GM20000 (cell line): ENCODE measurements at regions not wholly inside any gene's neighbourhood (a gene's known extent, or its start where the extent isn't known, plus 50 kb on each side); places are given as distances from the start of the nearest gene placed in this dataset.

Source experiments
- DNase-seq: peaks from one replicate; pipeline ENCODE4 v3.0.0; 2012; ENCODE audit warnings: low spot score
- CTCF ChIP-seq: IDR thresholded peaks from 2 replicates; pipeline ENCODE4 v1.5.1; 2012; ENCODE audit warnings: mild to moderate bottlenecking, control low read depth; ENCODE audit errors: extremely low read depth, missing control alignments

- no peak for DNase-seq
- no peak for TF ChIP-seq CTCF
Observed at GRCh38 chr2:228644199-228644598, 462.7 kb upstream of the SPHKAP start.

GRCh38 chr2:228642861-228643260, 461.4 kb upstream of the SPHKAP start:
- TF ChIP-seq CTCF = no peak
- DNase-seq = no peak

DNA sequence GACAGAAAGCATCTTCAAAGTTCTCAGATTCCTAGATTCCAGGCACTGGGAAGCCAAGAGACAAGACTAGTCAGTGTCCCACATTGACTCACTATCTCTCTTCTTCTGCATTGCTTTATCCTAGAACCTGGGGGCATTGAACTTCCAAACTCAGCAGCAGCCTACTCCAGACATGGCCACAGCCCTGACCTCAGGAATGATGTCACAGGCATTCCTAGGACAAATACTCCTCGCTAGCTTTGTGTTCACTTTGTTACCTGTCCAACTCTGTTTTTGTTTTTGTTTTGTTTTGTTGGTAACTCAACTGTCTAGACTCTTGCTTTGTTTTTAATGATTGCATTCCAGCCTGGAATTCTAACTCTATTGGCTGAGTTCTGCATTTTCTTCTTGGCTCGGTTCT, 449.3 kb upstream of the SPHKAP start:
- no peak for DNase-seq
- no peak for TF ChIP-seq CTCF

DNA sequence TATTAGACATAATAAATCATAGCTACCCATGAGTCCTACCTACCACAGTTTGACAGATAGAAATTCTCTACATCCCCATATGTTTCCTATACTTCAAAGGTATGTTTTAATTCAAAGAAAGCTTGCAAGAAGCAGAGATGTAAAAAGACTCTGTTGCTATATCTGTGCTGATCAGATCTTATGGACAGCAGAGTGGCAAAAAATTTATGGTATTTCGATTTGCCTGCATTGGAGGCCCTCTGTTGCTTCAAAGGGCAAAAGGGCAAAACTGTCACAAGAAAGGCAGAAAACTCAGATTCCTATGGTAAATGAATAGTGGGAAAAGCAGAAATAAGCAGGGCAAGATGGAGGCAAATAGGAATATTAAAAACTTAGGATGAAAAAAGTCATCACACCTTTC, 447.8 kb upstream of the SPHKAP start:
- DNase-seq = no peak
- no peak for TF ChIP-seq CTCF

GRCh38 chr2:228628682-228629081, 447.2 kb upstream of the SPHKAP start:
- no peak for TF ChIP-seq CTCF
- no peak for DNase-seq

GRCh38 chr2:228627510-228627909, 446.0 kb upstream of the SPHKAP start:
- no peak for DNase-seq
- no peak for TF ChIP-seq CTCF

DNA sequence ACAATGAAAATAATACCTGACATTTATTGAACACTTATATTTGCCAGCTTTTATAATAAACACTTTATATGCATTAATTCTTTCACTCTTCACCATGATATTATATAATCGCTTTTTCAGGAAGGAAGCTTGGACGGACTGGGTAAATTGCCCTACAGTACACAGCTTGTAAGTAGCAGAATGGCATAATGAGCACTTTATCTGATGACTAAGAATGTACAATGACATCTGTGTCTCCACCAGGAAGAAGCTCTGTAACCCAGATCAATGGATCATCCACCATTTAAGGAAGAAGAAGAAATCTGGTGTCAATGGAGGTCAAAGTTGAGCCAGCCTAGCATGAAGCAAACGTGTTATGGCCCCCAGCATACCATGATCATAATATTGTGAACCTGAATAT, 444.0 kb upstream of the SPHKAP start:
- no peak for DNase-seq
- TF ChIP-seq CTCF = no peak
